GM12892 (cell line): ENCODE measurements at regions not wholly inside any gene's neighbourhood (a gene's known extent, or its start where the extent isn't known, plus 50 kb on each side); places are given as distances from the start of the nearest gene placed in this dataset.

Source experiments
- POLR2A ChIP-seq: IDR thresholded peaks from 2 replicates; pipeline ENCODE4 v1.6.1; 2011; ENCODE audit warnings: low read depth, low read length, control low read depth
- POLR2AphosphoS5 ChIP-seq: IDR thresholded peaks from 2 replicates; pipeline ENCODE4 v1.6.1; 2011; ENCODE audit warnings: low read depth, low read length, control low read depth
- TAF1 ChIP-seq: IDR thresholded peaks from 2 replicates; pipeline ENCODE4 v1.6.1; 2011; ENCODE audit warnings: low read depth, mild to moderate bottlenecking, control low read depth, low read length, borderline replicate concordance

GRCh38 chr16:85396879-85397871 is 215.9 kb upstream of the GSE1 start:
- TF ChIP-seq POLR2AphosphoS5 (no peak), TAF1 (no peak), POLR2A (no peak)
